SK-N-SH treated with all-trans-retinoic acid at 6 μM for 48 hours (cell line): ENCODE measurements at regions not wholly inside any gene's neighbourhood (a gene's known extent, or its start where the extent isn't known, plus 50 kb on each side); places are given as distances from the start of the nearest gene placed in this dataset.
"Not testable (repeated sequence)": the region's sequence is repeated elsewhere in the genome, so short reads cannot be mapped to it uniquely, and the experiment has no call there.

Experiments used
- ATAC-seq: fragments of 200-7000 bp; cut with Tn5 transposase; 3 replicates; pipeline ENCODE4 v1.9.1; 2020; ENCODE audit warnings: mild to moderate bottlenecking, moderate library complexity
- ARNTL ChIP-seq: fragments of 450-650 bp; formaldehyde crosslinking; IDR thresholded peaks from 2 replicates; pipeline ENCODE4 v1.5.0; 2020; ENCODE audit warnings: low read depth, mild to moderate bottlenecking, moderate library complexity, borderline replicate concordance
- CREB5 ChIP-seq: fragments of 250-450 bp; sonication (Bioruptor Pico); IDR thresholded peaks from 2 replicates; pipeline ENCODE4 v1.5.1; 2020; ENCODE audit warnings: low read depth, mild to moderate bottlenecking, moderate library complexity
- CSDC2 ChIP-seq: fragments of 250-450 bp; sonication (Bioruptor Pico); IDR thresholded peaks from 2 replicates; pipeline ENCODE4 v1.5.0; 2020; ENCODE audit warnings: mild to moderate bottlenecking, moderate library complexity
- CSRNP3 ChIP-seq: fragments of 250-450 bp; sonication (Bioruptor Pico); IDR thresholded peaks from 2 replicates; pipeline ENCODE4 v1.5.1; 2021; ENCODE audit warnings: mild to moderate bottlenecking, moderate library complexity
- ESRRG ChIP-seq: fragments of 250-450 bp; sonication (Bioruptor Pico); IDR thresholded peaks from 2 replicates; pipeline ENCODE4 v1.6.1; 2021; ENCODE audit warnings: mild to moderate bottlenecking
- GLIS3 ChIP-seq: fragments of 250-450 bp; sonication (Bioruptor Pico); IDR thresholded peaks from 2 replicates; pipeline ENCODE4 v1.5.0; 2020; ENCODE audit warnings: mild to moderate bottlenecking, moderate library complexity
- ISL1 ChIP-seq: fragments of 250-450 bp; sonication (Bioruptor Pico); IDR thresholded peaks from 2 replicates; pipeline ENCODE4 v2.1.2; 2022; ENCODE audit warnings: mild to moderate bottlenecking, moderate library complexity
- PATZ1 ChIP-seq: fragments of 250-450 bp; sonication (Bioruptor Pico); IDR thresholded peaks from 2 replicates; pipeline ENCODE4 v1.8.0; 2020; ENCODE audit warnings: mild to moderate bottlenecking, moderate library complexity, borderline replicate concordance
- POU6F1 ChIP-seq: fragments of 250-450 bp; sonication (Bioruptor Pico); IDR thresholded peaks from 2 replicates; pipeline ENCODE4 v1.8.0; 2021; ENCODE audit warnings: low read depth, mild to moderate bottlenecking, moderate library complexity, borderline replicate concordance
- PPARA ChIP-seq: fragments of 250-450 bp; sonication (Bioruptor Pico); IDR thresholded peaks from 2 replicates; pipeline ENCODE4 v1.5.0; 2020; ENCODE audit warnings: mild to moderate bottlenecking, borderline replicate concordance
- RARB ChIP-seq: fragments of 250-450 bp; sonication (Bioruptor Pico); IDR thresholded peaks from 2 replicates; pipeline ENCODE4 v1.8.0; 2021; ENCODE audit warnings: mild to moderate bottlenecking, moderate library complexity
- SNAI2 ChIP-seq: fragments of 250-450 bp; sonication (Bioruptor Pico); IDR thresholded peaks from 2 replicates; pipeline ENCODE4 v1.5.0; 2020; ENCODE audit warnings: mild to moderate bottlenecking, moderate library complexity
- TCF4 ChIP-seq: fragments of 250-450 bp; sonication (Bioruptor Pico); IDR thresholded peaks from 2 replicates; pipeline ENCODE4 v1.8.0; 2021; ENCODE audit warnings: mild to moderate bottlenecking, moderate library complexity, borderline replicate concordance
- TSHZ2 ChIP-seq: fragments of 250-450 bp; sonication (Bioruptor Pico); IDR thresholded peaks from 2 replicates; pipeline ENCODE4 v1.5.0; 2020; ENCODE audit warnings: mild to moderate bottlenecking, moderate library complexity
- ZC3H10 ChIP-seq: fragments of 250-450 bp; sonication (Bioruptor Pico); IDR thresholded peaks from 2 replicates; pipeline ENCODE4 v1.5.1; 2021; ENCODE audit warnings: mild to moderate bottlenecking, moderate library complexity
- ZFP3 ChIP-seq: fragments of 250-450 bp; sonication (Bioruptor Pico); IDR thresholded peaks from 2 replicates; pipeline ENCODE4 v1.5.0; 2020; ENCODE audit warnings: mild to moderate bottlenecking, moderate library complexity
- ZFP30 ChIP-seq: fragments of 450-650 bp; formaldehyde crosslinking; IDR thresholded peaks from 2 replicates; pipeline ENCODE4 v1.5.0; 2022; ENCODE audit warnings: mild to moderate bottlenecking, moderate library complexity
- ZNF565 ChIP-seq: fragments of 450-650 bp; formaldehyde crosslinking; conservative IDR thresholded peaks from 2 replicates; pipeline ENCODE4 v1.5.0; 2020; ENCODE audit warnings: low read depth, mild to moderate bottlenecking, moderate library complexity
- ZNF70 ChIP-seq: fragments of 450-650 bp; formaldehyde crosslinking; IDR thresholded peaks from 2 replicates; pipeline ENCODE4 v1.5.0; 2020; ENCODE audit warnings: mild to moderate bottlenecking, moderate library complexity
- ZNF8 ChIP-seq: fragments of 450-650 bp; formaldehyde crosslinking; IDR thresholded peaks from 2 replicates; pipeline ENCODE4 v1.5.0; 2020; ENCODE audit warnings: mild to moderate bottlenecking, moderate library complexity

GRCh38 chr5:85375525-85375924, 990.8 kb upstream of the EDIL3 start:
- TF ChIP-seq ZFP30 (CRISPR knock-in tag): no peak
- TF ChIP-seq CSRNP3 (CRISPR knock-in tag): no peak
- TF ChIP-seq ZNF70: no peak
- ATAC-seq: no peak

GRCh38 chr5:85388770-85389169, 1004.1 kb upstream of the EDIL3 start:
- no peak for TF ChIP-seq ISL1 (CRISPR knock-in tag)
- TF ChIP-seq TSHZ2 (CRISPR knock-in tag): no peak
- TF ChIP-seq CSDC2: no peak
- no peak for TF ChIP-seq POU6F1
- no peak for TF ChIP-seq TCF4 (CRISPR knock-in tag)
- TF ChIP-seq, all 23 proteins: peak for 0
- no peak for ATAC-seq

GRCh38 chr5:85392309-85392708, 1007.6 kb upstream of the EDIL3 start:
- not testable (repeated sequence) for ATAC-seq

- TF ChIP-seq ISL1 (CRISPR knock-in tag) (no peak), CSDC2 (no peak), ARNTL (CRISPR knock-in tag) (no peak), GLIS3 (CRISPR knock-in tag) (no peak), ZC3H10 (no peak), RARB (CRISPR knock-in tag) (no peak), ZNF565 (CRISPR knock-in tag) (no peak), TSHZ2 (CRISPR knock-in tag) (no peak)
These were observed 1010.8 kb upstream of the EDIL3 start for GRCh38 chr5:85395526-85395925.

GRCh38 chr5:85397451-85397850, 1012.8 kb upstream of the EDIL3 start:
- no peak for ATAC-seq
- TF ChIP-seq ESRRG (CRISPR knock-in tag): no peak
- TF ChIP-seq PPARA (CRISPR knock-in tag): no peak
- no peak for TF ChIP-seq PATZ1 (CRISPR knock-in tag)
- TF ChIP-seq SNAI2 (CRISPR knock-in tag): no peak
- TF ChIP-seq TSHZ2 (CRISPR knock-in tag): no peak
- TF ChIP-seq ZC3H10: no peak
- no peak for TF ChIP-seq ZFP3 (CRISPR knock-in tag)
- no peak for TF ChIP-seq ZNF8 (CRISPR knock-in tag)
- TF ChIP-seq CREB5 (CRISPR knock-in tag): no peak

More at GRCh38 chr5:85395526-85395925, 1010.8 kb upstream of the EDIL3 start:
- ATAC-seq: no peak
